ENCODE measurements at regions not wholly inside any gene's neighbourhood (a gene's known extent, or its start where the extent isn't known, plus 50 kb on each side); places are given as distances from the start of the nearest gene placed in this dataset.

DNA sequence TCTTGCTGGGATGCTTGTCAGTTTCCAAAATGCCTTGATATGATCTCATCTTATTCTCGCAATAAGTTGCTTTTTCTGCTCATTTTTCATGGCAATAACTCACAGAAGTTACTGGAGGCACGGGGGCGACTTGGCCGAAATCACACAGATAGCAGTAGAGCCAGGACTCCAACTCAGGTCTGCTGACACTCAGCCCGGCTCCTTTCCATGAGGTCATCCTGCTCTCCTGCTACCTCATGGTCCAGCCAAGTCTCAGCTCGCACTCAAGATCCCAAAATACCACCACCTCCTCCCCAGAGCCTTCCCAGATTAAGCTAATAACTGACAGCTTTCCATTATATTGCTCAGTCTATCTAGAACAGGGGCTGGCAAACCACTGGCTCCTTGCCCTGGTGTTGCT is 269.5 kb downstream of the MAP2K4 start:
- DNase-seq (ENCODE audit: low spot score) = no peak

GRCh38 chr17:12296209-12296625 is 275.5 kb downstream of the MAP2K4 start:
- DNase-seq (ENCODE audit: low spot score) = no peak

DNA sequence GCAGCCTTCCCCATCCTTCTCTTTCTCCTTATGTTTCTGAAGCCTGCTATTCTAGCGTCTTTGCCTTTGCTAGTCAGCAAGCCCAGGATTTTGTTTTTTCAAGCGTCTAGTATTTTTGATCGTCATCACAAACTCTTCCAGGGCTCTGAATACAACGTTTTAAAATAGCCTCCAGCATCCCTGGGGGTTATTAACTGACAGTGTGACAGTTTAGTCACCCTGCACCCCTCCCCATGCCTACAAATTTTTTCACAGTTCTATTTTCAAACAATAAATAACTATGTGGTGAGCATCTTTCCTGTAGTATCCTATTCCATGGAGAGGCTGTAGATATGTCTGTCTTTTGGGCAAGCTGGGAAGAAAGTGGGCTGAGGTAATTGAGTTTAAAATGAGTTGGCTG is 280.9 kb downstream of the MAP2K4 start:
- no peak for DNase-seq (ENCODE audit: low spot score)

DNA sequence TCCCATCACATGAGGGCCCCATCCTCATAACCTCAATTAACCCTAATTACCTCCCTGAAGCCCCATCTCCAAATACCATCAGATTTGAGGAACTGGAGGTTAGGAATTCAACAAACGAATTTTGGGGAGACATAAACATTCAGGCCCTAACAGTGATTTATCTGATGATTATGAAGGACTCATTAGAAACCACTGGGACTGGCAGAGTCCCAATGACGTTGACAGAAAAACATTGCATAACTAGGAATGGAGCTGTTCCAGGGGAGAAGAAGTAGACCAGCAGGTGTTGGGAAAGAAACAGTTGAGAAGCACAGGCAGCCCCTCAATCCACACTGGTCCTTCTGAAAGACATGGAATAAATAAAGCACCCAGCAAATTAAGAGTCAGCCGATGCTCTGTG is 282.0 kb downstream of the MAP2K4 start:
- DNase-seq (ENCODE audit: low spot score) = no peak

- DNase-seq (ENCODE audit: low spot score) = no peak
Observed at GRCh38 chr17:12310811-12311210, 290.1 kb downstream of the MAP2K4 start.

- DNase-seq (ENCODE audit: low spot score) = no peak
Observed at GRCh38 chr17:12312692-12313091, 292.0 kb downstream of the MAP2K4 start.

GRCh38 chr17:12313786-12314185 is 293.1 kb downstream of the MAP2K4 start:
- no peak for DNase-seq (ENCODE audit: low spot score)

DNA sequence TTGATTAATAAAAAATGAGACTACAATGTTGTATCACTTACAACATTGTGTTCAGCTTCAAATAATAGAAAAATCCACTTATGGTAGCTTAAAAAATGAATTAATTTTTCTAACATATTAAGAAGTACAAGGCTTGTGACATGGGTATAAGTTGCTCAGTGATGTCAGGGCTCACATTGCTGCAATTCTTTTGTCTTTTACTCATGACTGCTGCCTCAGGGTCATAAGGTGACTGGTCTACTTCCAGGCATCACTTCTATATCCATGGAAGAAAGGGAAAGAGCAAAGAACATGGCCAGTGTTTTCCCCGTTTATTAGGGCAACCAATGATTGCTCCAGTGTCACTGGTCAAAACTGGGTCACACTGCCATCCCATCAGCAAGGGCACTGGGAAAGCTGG is 295.3 kb downstream of the MAP2K4 start:
- no peak for DNase-seq (ENCODE audit: low spot score)

DNA sequence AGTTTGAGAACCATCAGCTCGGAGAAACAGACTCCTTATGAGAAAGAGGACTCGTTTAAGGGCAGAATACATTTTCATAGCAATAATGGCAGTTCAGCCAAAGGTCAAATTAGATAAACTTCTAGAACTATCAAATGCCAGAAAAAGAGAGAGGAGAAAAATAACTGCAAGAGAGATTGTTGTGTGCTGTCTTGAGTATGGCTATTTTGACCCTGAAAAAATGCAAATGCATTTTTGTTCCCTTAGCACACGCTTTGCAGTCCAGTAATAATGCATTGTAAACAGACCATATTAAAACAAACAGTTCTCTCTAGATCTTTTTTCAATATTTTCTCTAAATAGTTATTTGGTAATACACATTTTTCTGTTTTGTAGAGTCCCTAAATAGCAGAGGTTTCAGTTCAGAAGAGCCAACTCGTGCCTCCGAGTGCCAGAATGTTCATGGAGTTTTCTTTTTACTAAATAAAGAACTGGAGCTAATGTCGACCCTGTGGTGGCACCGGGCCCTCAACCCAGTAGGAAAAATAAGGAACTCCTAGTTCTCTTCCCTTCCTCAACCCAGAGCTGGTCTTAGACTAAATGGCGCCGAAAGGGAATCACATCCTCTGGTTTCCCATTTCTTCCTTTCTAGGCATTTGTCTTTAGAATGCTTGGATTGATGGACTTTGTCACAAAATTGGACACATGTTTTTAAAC is 298.0 kb downstream of the MAP2K4 start:
- no peak for DNase-seq (ENCODE audit: low spot score)

DNA sequence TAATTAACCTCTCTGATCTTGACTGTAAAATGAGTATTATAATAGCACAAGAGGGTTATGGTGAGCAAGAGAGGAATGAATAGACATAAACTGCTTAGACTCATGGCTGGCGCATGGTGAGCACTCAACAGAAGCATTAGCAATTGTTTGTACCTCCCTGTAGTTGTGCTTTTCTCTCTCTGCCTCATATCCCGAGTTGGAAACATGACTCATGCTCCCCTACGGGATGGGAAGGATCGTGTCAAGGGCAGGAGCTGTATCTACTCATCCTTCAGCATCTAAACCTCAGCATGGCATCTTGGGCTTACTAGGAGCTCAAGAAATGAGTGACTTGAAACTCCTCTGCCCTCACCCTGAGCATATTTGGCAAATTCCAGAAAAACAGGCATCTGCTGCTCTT is 299.6 kb downstream of the MAP2K4 start:
- no peak for DNase-seq (ENCODE audit: low spot score)

GRCh38 chr17:12328204-12328603 is 307.5 kb downstream of the MAP2K4 start:
- no peak for DNase-seq (ENCODE audit: low spot score)

DNA sequence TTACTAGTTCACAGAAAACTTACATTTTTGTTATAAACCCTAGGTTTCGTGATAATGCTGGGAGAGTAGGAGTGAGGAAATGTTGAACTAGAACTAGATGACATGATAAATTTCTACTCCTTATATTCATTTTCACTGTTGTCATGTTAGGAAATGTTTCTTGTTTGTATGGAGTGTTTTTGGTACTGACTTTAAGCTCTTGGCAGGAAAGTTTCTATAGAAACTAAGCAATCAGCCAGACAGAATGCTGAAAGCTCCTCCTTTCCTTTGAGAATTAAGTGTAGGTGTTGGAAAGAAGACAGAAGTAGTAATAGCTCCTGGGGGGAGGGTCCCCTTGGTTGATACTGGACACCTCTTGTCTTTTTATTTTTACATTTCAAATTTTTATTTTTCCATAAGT is 309.8 kb downstream of the MAP2K4 start:
- no peak for DNase-seq (ENCODE audit: low spot score)

- DNase-seq (ENCODE audit: low spot score) = no peak
Observed at GRCh38 chr17:12341328-12341727, 320.7 kb downstream of the MAP2K4 start.

DNA sequence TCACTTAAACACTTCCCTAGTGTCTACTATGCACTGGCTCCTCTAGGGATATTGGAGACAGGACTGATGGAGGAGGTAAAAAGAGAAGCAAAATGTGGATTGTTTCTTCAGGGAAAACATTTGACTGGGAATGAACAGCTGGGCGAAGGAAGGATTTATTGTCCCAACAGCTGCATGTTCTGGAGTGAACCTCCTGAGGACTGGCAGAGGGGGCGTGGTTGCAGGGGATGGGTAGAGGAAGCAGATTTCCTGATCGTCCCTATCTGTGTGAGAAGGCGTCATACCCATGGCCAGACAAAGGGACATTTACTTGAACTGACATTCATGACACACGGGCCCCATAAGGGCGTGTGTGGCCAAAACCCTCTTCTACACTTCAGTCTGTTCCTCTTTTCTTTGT is 321.5 kb downstream of the MAP2K4 start:
- no peak for DNase-seq (ENCODE audit: low spot score)

DNA sequence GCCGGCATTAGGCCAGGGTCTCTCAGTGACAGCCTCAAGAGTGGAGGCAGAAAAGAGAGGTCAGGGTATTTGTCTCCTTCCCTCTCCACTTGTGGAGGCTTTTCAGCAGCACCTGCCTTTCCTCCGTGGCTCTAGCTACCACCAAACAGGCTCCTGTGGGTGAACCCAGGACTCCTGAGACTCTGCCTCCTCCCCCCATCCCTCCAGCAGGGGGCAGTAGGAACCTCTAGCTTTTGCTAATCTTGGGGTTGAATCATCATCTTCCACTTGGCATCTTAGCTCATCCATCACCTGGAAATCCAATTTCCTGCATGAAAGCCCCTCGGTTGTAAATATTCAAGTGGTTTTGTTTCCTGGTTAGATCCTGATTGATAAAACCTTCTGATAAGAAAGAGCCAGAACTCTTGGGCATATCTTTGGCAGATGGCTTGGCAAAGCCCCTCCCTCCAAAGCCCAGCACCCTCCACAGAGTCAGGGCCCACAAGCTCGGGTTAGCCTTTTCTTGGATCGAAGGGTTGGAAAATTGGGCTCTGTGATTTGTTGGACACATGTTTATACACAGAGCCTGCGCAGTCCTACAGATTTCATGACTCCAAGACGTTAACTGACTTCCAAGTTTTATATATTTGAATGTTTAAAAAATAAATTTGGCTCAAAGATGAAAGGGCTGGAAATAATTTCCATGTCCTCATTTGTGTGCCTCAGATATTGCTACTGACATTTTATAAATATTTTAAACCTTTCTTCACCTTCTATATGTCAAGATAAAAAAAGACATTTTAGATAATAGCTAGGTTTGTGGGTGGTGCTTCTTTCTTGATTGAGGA is 322.1 kb downstream of the MAP2K4 start:
- no peak for DNase-seq (ENCODE audit: low spot score)

DNA sequence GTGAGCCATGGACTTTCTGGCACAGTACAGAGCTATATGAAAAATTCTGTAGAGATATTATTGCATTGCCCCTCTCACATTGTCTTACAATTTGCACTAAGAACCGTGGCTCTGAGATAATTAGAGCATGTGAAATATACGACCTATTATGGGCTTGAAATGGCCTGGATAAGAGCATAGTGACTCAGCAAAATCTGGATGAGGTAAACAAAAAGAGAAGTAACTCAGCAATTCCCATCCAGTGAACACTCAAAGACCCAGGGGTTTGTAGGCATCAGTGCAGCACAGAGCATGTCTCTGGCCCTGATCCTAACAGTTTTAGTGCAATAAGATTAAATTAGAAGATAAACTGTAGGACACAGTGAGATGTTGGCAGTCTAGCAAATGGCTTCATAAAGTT is 317.2 kb upstream of the MYOCD start:
- no peak for DNase-seq (ENCODE audit: low spot score)

- DNase-seq (ENCODE audit: low spot score) = no peak
Observed at GRCh38 chr17:12349297-12349696, 316.4 kb upstream of the MYOCD start.

DNA sequence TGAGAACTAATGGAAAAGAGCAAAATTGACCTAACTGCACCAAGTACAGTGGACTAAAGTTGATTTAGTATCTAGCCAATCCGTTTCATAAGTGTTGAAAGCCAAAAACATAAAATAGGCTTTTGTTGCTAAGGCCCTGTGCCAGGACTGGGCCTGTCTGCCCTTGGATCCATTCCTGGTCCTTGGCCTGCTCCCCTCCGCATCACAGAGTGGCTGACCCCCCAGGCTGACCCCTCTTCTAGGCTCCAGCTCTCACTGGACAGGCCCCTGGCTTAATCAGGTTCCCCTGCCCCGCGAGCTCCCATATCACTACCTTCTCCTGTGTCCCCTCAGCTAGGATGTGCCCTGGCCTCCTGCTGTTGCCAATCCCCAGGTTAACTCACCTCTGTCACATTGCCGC is 313.6 kb upstream of the MYOCD start:
- DNase-seq (ENCODE audit: low spot score) = no peak

- DNase-seq (ENCODE audit: low spot score) = no peak
Observed at GRCh38 chr17:12357600-12357999, 308.1 kb upstream of the MYOCD start.

- DNase-seq (ENCODE audit: low spot score) = no peak
Observed at GRCh38 chr17:12358477-12358876, 307.2 kb upstream of the MYOCD start.

DNA sequence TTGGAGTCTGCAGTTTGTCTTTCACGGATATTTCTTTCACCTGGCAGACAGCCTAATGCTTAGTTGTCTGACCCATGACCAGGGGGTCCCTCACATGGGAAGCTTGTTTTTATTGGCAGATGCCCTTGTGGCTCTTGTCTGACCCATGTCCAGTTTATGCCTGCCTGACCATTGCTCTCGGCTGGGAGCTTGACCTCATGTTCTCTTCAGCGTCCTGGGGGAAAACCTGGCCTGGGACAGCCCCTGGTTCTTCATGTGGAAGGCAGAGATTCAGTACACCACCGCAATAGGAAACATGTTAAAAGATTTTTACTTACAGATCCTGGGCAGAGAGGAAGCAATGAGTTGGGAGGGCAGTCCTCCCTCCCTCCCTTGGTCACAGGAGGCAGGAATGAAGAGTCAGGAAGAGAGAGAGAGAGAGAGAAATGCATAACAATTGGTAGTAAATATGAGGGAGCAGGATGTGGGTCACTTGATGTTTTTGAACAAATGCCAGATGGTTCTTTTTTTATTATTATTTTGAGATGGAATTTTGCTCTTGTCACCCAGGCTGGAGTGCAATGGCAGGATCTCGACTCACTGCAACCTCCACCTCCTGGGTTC is 302.7 kb upstream of the MYOCD start:
- DNase-seq (ENCODE audit: low spot score) = no peak

DNA sequence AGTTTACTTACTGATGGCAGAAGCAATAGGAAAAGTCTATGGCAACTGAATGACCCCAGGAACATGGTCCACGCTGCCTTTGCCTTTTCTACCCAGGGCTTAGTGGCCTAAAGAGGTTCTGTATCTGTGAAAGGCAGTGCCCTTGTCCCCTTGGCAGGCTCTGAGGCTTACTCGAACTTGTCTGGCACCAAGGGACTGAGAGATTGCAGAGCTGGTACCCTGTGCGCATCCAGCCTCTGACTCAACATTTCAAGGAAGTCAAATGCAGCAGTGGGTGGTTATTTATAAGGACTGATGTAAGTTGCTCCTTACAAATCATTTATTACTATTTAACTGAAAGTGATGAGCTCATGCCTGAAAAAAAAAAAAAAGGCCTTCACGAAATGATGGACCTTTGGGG is 299.9 kb upstream of the MYOCD start:
- no peak for DNase-seq (ENCODE audit: low spot score)

GRCh38 chr17:12369065-12369464 is 296.6 kb upstream of the MYOCD start:
- no peak for DNase-seq (ENCODE audit: low spot score)

Data from COLO829 (cell line).